Bronchial epithelial cell (primary cell): ENCODE measurements at regions not wholly inside any gene's neighbourhood (a gene's known extent, or its start where the extent isn't known, plus 50 kb on each side); places are given as distances from the start of the nearest gene placed in this dataset.

Experiments
- DNase-seq: peaks from one replicate; pipeline ENCODE4 v3.0.0-alpha.2; 2010; ENCODE audit warnings: low read depth
- FAIRE-seq: peaks from 2 replicates; lab custom pipeline; 2011; peaks lifted over from hg19 to GRCh38; lab: Jason Lieb, UNC
- H3K27me3 ChIP-seq: 2 replicates; pipeline ENCODE4 v1.5.1; 2011; ENCODE audit warnings: low read length; ENCODE audit not compliant: control insufficient read depth, insufficient read depth
- H3K36me3 ChIP-seq: 2 replicates; pipeline ENCODE4 v1.5.1; 2011; ENCODE audit warnings: low read length; ENCODE audit not compliant: control insufficient read depth, insufficient read depth
- H3K4me3 ChIP-seq: 2 replicates; pipeline ENCODE4 v1.5.1; 2011; ENCODE audit warnings: mild to moderate bottlenecking, low read depth, low read length, control low read depth
- TF ChIP-seq, protein P1 (sequence below): IDR thresholded peaks from 2 replicates; pipeline ENCODE4 v1.5.1; 2011; ENCODE audit warnings: mild to moderate bottlenecking, moderate library complexity, low read length, control low read depth, inconsistent platforms; ENCODE audit not compliant: insufficient read depth, severe bottlenecking

DNA sequence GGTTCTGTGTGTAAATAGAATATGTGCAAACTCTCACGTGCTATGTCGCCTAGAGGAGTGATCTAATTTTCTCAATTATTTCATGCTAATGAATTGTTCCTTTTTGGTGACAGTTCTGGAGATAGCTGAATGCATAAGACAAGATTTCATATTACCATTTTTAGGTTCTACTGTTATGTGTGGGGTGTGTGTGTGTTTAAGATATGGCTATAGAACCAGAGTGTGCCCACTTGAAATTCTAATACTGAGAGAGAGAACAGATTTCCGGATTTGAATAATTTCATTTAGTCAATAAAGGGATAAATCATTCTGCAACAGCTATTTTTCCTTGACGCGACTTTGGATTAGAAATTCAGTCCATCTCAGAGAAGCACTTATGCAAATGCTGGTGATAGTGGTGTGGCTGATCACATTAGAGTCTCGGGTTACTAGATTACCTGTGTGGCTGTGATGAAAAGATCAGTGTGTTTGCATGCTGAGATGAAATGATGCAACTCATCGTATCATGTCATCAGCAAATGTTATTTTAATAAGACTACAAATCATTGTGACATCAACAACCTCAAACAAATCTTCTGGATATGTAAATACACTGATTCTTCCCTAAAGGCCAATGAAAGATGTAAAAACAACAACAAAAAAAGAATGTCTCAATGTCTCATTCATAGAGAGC, 415.9 kb downstream of the EPHA4 start:
- FAIRE-seq = peak; percentile 68
- DNase-seq = peak; percentile 2
- H3K27me3 ChIP-seq = no peaks in the 10 kb centered on the region
- TF ChIP-seq, protein P1, sequence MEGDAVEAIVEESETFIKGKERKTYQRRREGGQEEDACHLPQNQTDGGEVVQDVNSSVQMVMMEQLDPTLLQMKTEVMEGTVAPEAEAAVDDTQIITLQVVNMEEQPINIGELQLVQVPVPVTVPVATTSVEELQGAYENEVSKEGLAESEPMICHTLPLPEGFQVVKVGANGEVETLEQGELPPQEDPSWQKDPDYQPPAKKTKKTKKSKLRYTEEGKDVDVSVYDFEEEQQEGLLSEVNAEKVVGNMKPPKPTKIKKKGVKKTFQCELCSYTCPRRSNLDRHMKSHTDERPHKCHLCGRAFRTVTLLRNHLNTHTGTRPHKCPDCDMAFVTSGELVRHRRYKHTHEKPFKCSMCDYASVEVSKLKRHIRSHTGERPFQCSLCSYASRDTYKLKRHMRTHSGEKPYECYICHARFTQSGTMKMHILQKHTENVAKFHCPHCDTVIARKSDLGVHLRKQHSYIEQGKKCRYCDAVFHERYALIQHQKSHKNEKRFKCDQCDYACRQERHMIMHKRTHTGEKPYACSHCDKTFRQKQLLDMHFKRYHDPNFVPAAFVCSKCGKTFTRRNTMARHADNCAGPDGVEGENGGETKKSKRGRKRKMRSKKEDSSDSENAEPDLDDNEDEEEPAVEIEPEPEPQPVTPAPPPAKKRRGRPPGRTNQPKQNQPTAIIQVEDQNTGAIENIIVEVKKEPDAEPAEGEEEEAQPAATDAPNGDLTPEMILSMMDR = no peak
- no peaks in the 10 kb centered on the region for H3K36me3 ChIP-seq
- H3K4me3 ChIP-seq = no peak overlapping the region

- FAIRE-seq = no peak
- Histone ChIP-seq H3K27me3 (no peaks in the 10 kb centered on the region), H3K36me3 (no peaks in the 10 kb centered on the region), H3K4me3 (no peak overlapping the region)
- TF ChIP-seq, protein P1 = no peak
- no peak for DNase-seq
Observed at GRCh38 chr2:221161186-221161585, 410.9 kb downstream of the EPHA4 start.

DNA sequence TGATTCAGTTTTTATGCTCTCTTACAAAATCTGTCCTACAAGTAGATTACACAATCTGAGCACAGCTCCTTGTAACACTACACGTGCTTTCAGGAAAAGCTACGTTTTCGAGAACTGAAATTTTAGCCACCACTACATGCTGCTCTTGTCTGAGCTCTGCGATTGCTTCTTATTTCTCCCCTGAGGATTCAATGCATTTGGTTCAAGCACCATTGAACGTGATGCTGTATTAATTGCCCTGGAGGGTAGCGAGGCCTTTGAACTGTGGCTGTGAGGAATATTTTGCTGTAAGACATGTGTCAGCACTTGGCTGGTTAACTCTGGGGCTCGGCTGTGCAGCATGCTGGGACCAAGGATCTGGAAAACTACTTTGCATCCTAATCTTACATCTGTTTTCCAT, 405.8 kb downstream of the EPHA4 start:
- no peak for FAIRE-seq
- no peak for DNase-seq
- H3K27me3 ChIP-seq = no peaks in the 10 kb centered on the region

DNA sequence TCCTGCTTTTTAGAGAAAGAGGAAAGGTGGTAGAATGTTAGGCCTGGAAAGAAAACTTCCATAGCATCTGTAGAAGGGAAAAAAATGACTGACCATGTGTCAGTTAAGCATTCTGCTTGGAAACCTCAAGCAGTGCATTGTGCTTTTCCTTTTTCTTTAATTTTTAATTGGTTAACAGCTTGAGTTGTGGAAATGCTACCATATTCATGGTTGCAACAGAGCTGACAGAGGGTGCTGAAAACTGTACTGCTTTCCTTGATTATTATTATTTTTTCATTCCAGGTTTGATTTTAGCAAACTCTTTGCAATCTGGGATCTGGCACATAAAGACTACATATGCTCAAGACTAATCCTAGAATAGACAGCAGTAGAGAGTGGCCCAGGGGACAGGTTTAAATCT, 404.5 kb downstream of the EPHA4 start:
- FAIRE-seq (no peak), DNase-seq (no peak)
- TF ChIP-seq, protein P1 = no peak
- no peak overlapping the region for H3K4me3 ChIP-seq
- no peaks in the 10 kb centered on the region for H3K36me3 ChIP-seq
- H3K27me3 ChIP-seq = peaks cover 1% of the 10 kb centered on the region

More for the DNA sequence above, 405.8 kb downstream of the EPHA4 start:
- Histone ChIP-seq H3K36me3 (no peaks in the 10 kb centered on the region), H3K4me3 (no peak overlapping the region)
- TF ChIP-seq, protein P1 = no peak

GRCh38 chr2:221169724-221170123, 402.4 kb downstream of the EPHA4 start:
- DNase-seq (no peak), FAIRE-seq (no peak)
- Histone ChIP-seq H3K4me3 (no peak overlapping the region), H3K36me3 (no peaks in the 10 kb centered on the region), H3K27me3 (peaks cover 1% of the 10 kb centered on the region)
- TF ChIP-seq, protein P1 = no peak

GRCh38 chr2:221170548-221170947, 401.6 kb downstream of the EPHA4 start:
- no peak overlapping the region for H3K4me3 ChIP-seq
- H3K36me3 ChIP-seq = no peaks in the 10 kb centered on the region
- no peak for DNase-seq
- peaks cover 1% of the 10 kb centered on the region for H3K27me3 ChIP-seq
- no peak for FAIRE-seq
- TF ChIP-seq, protein P1 = no peak
